MV-4-11 (cell line): ENCODE measurements at regions not wholly inside any gene's neighbourhood (a gene's known extent, or its start where the extent isn't known, plus 50 kb on each side); places are given as distances from the start of the nearest gene placed in this dataset.

ENCODE experiments used
- DNase-seq: peaks from one replicate; lab custom pipeline; 2025; lab: John Stamatoyannopoulos, UW

- DNase-seq, result no peak
Observed at GRCh38 chr21:19695796-19696195, 1292.2 kb upstream of the TMPRSS15 start.

- no peak for DNase-seq
Observed at GRCh38 chr21:19700476-19700875, 1296.9 kb upstream of the TMPRSS15 start.

- DNase-seq, result no peak
Observed at GRCh38 chr21:19702726-19703125, 1295.5 kb upstream of the NCAM2 start.

- DNase-seq, result no peak
Observed at GRCh38 chr21:19704832-19705231, 1293.4 kb upstream of the NCAM2 start.

DNA sequence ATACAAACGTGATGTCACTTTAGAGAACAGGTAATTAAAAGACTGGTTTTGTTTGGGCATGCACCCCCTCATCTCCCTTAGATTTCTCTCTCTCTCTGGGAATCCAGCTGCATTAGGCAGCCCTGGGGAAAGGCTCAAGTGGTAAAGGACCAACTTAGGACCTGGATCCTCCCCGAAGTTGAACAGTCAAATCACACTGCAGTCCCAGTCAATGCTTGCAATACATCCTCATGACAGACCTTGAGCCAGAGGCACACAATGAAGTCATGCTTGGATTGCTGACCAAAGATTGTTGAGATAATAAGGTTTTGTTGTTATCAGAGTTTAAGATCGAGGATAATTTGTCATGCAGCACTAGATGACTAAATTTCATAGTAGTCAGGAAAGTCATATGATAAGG, 1285.8 kb upstream of the NCAM2 start:
- DNase-seq, result no peak

DNA sequence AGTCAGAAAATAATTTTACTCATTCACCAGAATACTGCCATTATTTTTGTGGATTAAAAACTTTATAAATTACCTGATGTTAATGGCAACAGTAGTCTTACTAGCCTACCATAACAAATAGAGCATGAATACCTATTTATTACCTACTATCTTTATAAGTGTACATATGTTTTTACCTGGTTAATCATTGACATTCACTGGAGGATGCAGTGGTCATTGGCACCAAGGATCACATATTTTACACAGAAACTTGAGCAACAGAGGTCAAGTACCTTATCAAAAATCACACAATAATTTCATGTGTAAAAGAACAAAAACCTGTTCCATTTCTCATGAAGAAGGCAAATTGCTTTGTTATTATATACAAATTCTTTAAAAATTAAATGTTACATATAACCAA, 1284.9 kb upstream of the NCAM2 start:
- no peak for DNase-seq

GRCh38 chr21:19724081-19724480, 1274.1 kb upstream of the NCAM2 start:
- DNase-seq, result no peak

- no peak for DNase-seq
Observed at GRCh38 chr21:19731251-19731650, 1267.0 kb upstream of the NCAM2 start.

GRCh38 chr21:19759836-19760235, 1238.4 kb upstream of the NCAM2 start:
- DNase-seq, result no peak

- no peak for DNase-seq
Observed at GRCh38 chr21:19767546-19767945, 1230.7 kb upstream of the NCAM2 start.

DNA sequence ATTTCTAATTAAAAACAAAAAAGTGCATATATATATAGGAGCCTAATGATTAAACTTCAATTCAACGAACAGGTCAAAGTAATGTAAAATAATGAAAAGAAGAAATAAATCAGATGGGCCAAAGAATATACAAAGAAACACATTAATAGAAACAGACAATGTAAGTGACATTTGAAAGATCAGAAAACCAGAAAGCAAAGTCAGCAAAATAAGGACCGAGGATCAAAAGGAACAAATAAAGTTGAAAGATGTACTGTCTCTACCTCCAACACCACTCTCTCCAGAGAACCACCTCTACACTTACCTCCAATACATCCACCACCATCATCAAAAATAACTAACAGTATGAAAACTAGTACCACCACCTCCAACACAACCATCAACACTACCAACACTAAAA, 1226.3 kb upstream of the NCAM2 start:
- no peak for DNase-seq

DNA sequence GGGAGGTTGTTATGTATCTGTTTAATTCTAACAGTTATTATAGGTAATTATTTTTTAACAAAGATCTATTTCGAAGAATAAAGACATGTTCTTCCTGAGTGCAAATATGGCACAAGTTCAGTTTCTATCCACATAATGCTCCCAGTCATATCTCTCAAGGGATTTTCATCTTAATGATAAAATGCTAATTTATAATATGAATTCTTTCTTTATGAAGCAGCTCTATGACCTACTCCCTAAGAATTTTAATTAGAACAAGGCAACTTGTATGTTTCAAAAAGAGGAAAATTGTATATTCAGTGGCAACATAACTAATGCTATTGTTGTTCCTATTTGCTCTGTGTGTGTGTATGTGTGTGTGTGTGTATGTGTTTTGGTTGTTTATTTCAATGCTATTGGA, 1222.1 kb upstream of the NCAM2 start:
- DNase-seq, result no peak

- DNase-seq, result no peak
Observed at GRCh38 chr21:19781881-19782652, 1216.1 kb upstream of the NCAM2 start.

DNA sequence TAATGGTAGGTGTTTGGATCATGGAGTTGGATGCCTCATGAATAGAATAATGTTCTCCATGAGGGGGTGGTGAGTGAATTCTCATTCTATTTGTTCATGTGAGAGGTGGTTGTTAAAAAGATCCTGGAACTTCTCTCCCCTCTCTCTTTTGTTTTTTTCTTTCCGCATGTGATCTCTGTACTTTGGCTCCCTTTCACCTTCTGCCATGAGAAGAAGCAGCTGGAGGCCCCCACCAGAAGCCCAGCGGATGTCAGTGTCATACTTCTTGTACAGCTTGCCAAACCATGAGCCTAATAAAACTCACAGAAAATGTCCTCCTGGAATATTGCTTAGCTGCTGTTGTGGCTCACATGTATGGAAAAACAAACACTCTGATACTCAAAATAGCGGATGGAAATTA, 1212.3 kb upstream of the NCAM2 start:
- no peak for DNase-seq

GRCh38 chr21:19792004-19792403, 1206.2 kb upstream of the NCAM2 start:
- no peak for DNase-seq

GRCh38 chr21:19807201-19807600, 1191.0 kb upstream of the NCAM2 start:
- DNase-seq, result no peak

DNA sequence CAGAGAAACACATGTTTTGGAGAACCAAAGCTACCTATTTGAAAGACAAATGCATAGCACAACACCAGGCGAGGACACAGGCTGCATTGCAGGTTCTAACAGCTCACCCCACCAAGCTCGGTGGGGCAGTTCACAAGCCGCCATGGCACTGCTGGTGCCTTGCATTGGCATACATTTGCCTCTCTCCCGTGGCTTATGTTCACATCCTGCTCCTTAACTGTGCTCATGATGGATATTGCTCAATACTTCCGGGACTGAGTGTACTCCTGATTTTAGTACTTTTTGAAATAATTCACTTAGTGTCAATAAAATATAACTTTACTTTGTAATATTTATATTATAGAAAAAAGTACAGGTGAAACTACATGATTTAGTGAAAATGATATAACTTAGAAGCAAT, 1187.4 kb upstream of the NCAM2 start:
- DNase-seq, result peak; percentile 45

- DNase-seq, result no peak
Observed at GRCh38 chr21:19830446-19830845, 1167.8 kb upstream of the NCAM2 start.

DNA sequence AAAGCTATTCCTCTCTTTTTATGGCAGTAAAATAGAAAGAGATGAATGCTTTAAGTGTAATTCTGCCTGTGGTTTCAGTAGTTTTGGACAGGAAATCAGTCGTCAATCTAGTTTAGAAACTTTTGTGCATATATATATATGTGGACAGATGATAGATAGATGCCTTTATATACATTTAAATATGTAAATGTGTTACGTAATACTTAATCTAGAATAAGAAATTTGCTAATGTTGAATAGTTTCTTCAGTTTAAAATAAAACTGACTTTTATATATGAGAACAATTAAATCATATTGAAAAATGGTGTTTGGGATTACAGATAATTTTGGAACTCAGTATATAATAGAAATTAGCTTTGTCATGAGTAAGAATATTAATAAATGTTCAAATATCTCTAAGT, 1165.7 kb upstream of the NCAM2 start:
- no peak for DNase-seq

- DNase-seq, result peak; percentile 57
Observed at GRCh38 chr21:19833082-19833481, 1165.1 kb upstream of the NCAM2 start.

GRCh38 chr21:19842601-19843000, 1155.6 kb upstream of the NCAM2 start:
- no peak for DNase-seq

DNA sequence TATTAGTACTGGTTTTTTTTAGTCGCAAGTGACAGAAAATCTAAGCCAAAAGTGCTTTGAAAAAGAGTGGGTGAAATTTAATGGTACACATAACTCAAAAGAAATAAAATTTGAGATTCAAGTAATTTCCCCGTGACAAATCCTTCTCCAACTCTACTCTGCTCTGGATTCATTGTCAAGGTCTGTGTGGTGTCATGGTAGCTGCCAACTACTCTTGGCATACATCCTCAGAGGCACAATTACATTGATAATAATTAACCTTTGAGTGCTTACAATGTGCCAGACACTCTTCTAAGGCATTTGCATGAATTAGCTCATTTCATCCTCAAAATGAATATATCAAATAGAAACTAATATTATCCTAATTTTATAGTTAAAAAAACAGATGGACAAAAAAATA, 1153.9 kb upstream of the NCAM2 start:
- no peak for DNase-seq

- no peak for DNase-seq
Observed at GRCh38 chr21:19850157-19850556, 1148.1 kb upstream of the NCAM2 start.

GRCh38 chr21:19853061-19853460, 1145.1 kb upstream of the NCAM2 start:
- DNase-seq, result no peak
